ENCODE measurements at regions not wholly inside any gene's neighbourhood (a gene's known extent, or its start where the extent isn't known, plus 50 kb on each side); places are given as distances from the start of the nearest gene placed in this dataset.
"Not testable (repeated sequence)": the region's sequence is repeated elsewhere in the genome, so short reads cannot be mapped to it uniquely, and the experiment has no call there.

GRCh38 chr6:67908379-67908778 lies 726.7 kb upstream of the ADGRB3 start:
- DNase-seq (ENCODE audit: low read depth, low spot score), result no peak

- DNase-seq (ENCODE audit: low read depth, low spot score), result not testable (repeated sequence)
Observed at GRCh38 chr6:67904735-67905134, 730.3 kb upstream of the ADGRB3 start.

- no peak for DNase-seq (ENCODE audit: low read depth, low spot score)
Observed at GRCh38 chr6:67898875-67899274, 736.2 kb upstream of the ADGRB3 start.

GRCh38 chr6:67897998-67898607 lies 737.0 kb upstream of the ADGRB3 start:
- no peak for DNase-seq (ENCODE audit: low read depth, low spot score)

DNA sequence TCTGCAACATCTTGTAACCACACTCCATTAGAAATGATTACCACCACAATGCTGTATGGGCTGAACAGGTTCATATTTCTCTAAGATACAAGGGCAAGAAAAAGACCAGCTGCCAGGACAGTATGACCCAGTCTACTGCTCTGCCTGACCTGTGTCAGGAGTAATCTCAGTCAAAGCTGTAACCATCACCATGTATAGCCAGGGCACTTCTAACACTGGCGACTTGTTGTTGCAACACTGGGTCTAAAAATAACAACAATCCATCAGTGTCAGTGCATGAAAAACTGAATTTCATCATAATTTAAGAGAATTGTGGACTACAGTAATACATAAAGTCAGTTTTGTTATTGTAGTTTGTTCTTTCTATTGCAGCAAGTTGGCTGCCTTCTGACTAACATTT lies 738.6 kb upstream of the ADGRB3 start:
- DNase-seq (ENCODE audit: low read depth, low spot score), result no peak

- no peak for DNase-seq (ENCODE audit: low read depth, low spot score)
Observed at GRCh38 chr6:67889682-67889995, 745.4 kb upstream of the ADGRB3 start.

- DNase-seq (ENCODE audit: low read depth, low spot score), result no peak
Observed at GRCh38 chr6:67888886-67889681, 746.0 kb upstream of the ADGRB3 start.

DNA sequence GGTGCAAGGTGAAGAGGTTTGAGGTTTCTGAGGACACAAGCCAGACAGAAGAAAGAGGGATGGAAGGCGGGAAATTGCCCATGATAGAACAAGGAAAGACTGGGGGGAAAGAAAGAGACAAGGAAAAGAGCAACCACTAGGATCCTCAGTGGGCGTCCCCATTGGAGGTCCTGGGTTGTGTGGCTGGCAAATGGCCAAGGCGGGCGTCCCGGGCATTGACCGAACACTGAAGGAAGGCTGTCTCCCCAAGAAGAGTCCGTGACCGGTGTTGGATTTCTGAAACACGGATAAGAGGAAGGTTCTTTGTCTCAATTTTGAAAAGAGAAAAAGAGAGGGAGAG lies 746.6 kb upstream of the ADGRB3 start:
- no peak for DNase-seq (ENCODE audit: low read depth, low spot score)

- DNase-seq (ENCODE audit: low read depth, low spot score), result no peak
Observed at GRCh38 chr6:67887747-67888545, 747.1 kb upstream of the ADGRB3 start.

DNA sequence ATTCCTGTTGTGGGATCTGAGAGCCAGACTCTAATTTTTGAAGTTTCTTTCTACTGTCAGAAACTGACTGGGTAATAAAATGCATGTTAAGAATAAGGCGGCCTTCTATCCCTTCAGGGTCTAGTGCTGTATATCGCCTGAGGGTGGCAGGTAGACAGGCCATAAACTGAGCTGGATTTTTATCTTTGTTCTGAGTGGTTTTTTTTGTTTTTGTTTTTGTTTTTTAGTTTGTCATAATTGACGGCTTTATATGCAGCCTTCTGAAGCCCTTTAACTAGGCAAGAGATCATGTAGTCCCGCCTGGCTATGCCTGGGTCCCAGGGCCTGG lies 747.7 kb upstream of the ADGRB3 start:
- no peak for DNase-seq (ENCODE audit: low read depth, low spot score)

DNA sequence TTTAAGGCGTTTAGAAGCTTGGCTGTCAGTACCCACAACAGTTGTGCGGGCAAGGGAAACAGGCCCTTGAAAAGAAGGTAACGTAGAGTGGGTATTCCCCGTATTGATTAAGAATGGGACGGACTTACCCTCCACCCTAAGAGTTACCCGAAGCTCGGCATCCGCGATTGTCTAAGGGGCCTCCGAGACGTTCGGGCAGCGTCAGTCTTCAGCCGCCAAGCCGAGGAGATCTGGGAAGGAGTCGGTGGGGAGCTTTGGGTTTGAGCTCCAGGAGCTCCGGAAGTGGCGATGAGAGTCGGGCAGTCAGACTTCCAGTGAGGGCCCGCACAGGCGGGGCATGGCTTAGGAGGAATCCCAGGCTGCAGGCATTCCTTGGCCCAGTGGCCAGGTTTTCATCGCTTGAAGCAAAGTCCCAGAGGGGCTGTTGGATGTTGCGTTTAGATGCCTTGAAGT lies 748.2 kb upstream of the ADGRB3 start:
- DNase-seq (ENCODE audit: low read depth, low spot score), result no peak

GRCh38 chr6:67886036-67886707 lies 748.9 kb upstream of the ADGRB3 start:
- DNase-seq (ENCODE audit: low read depth, low spot score), result no peak

DNA sequence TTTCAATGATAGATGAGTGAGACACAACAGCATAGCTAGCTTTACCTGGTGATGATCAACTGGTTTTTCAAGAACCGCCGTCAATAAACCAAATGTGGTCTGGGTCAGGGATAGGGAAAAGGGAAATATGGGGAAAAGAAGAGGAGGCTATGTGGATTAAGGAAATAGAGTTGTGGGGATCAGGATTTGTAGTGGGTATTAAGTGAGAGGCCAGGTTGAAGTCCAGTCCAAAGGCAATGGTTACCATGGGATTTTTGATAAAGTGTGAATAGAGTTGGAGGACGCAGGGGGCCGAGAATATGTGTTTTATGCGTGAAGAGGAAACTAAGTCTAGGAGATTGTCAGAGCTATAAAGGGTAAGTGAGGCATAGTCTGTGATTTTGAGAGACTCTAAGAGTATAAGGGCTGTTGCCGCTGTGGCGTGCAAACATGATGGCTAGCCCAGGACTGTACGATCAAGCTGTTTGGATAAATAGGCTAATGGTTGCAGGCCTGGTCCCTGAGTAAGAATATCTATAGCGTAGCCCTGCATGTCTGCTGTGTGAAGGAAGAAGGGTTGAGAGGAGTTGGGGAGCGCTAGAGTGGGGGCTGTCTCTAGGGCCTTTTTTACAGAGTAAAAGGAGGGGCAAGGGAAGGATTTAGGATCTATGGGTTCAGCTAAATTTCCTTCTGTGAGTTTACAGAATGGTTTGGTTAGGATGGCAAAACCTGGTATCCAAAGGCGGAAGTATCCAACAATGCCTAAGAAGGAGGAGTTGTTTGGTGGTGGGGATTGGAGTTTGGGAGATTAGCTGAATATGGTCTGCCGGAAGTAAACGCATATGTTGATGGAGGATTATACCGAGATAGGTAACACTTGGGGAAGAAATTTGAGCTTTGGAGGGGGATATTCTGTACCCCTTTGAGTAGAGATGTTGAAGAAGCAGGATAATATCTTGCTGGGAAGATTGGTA lies 749.7 kb upstream of the ADGRB3 start:
- DNase-seq (ENCODE audit: low read depth, low spot score), result no peak

DNA sequence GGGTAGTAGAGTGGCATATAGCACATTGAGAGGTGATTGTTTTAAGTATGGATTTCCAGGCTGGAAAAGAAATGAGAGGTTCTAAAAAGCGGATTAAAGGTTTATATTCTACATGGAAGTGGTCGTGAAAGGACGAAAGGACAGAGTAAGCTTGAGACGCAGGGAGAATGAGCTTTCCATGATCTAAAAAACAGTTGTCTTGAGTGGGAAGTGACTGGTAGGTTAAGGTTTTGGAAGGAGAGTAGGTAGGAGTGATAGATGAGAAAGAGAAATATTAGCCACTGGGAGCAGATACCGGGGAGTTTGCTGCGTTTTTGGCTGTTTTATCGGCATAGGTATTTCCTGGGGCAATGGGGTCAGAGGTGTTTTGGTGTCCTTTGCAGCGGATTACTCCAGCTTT lies 750.6 kb upstream of the ADGRB3 start:
- DNase-seq (ENCODE audit: low read depth, low spot score), result no peak

GRCh38 chr6:67883500-67884366 lies 751.3 kb upstream of the ADGRB3 start:
- DNase-seq (ENCODE audit: low read depth, low spot score), result no peak

DNA sequence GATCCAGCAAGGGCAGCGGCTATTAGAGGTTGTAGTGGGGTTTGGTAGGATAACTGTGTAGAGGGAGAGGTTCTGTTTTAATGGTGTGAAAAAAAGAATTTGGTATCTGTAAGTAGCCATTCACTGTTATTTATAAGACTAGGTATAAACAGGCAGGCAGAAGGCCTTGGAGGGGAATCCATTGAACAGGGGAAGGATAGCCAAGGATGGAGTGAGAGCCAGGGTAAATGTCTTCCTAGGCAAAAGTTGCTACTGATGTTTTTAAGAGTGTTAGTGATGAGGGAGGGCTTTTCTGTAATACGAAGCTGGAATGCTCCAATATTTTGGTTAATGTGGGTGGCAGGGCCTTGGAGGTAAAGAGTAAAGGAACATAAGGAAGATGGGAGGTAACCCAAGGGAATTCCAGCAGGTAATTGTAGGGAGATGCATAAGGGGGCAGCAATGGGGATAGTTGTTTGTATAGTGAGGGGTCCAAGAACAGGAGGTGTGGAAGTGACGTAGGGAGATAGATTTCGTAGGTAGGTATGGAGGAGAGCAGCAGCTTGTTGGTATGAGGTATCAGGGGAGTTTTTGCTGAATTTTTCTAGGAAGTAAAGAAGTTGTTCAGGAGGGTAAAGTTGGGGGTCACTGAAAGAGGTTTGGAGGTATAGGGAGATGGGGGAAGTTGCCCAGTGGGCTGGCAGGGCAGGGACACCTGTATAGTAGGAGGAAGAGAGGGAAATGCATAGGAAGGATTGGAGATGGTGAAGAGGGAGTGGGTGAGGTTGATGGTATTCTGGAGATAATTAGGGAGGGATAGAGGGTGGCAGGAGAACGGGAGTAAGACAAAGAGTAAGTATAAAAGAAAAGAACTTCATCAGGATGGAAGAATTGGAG lies 752.4 kb upstream of the ADGRB3 start:
- DNase-seq (ENCODE audit: low read depth, low spot score), result no peak

DNA sequence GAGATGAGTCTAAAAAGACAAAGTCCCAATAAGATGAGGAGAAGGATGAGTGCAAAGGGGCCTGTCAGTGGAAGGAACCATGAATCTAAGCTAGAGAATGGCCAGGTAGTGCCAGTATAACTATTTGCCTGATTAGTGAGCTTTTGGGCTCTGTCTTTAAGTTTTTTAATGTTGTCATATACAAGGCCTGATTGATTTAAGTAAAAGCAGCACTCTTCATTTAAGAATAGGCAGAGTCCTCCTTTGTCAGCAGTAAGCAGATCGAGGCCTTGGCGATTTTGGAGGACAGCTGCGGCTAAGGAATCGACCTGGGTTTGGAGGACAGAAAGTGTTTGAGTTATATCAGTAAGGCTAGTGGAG lies 753.4 kb upstream of the ADGRB3 start:
- no peak for DNase-seq (ENCODE audit: low read depth, low spot score)

DNA sequence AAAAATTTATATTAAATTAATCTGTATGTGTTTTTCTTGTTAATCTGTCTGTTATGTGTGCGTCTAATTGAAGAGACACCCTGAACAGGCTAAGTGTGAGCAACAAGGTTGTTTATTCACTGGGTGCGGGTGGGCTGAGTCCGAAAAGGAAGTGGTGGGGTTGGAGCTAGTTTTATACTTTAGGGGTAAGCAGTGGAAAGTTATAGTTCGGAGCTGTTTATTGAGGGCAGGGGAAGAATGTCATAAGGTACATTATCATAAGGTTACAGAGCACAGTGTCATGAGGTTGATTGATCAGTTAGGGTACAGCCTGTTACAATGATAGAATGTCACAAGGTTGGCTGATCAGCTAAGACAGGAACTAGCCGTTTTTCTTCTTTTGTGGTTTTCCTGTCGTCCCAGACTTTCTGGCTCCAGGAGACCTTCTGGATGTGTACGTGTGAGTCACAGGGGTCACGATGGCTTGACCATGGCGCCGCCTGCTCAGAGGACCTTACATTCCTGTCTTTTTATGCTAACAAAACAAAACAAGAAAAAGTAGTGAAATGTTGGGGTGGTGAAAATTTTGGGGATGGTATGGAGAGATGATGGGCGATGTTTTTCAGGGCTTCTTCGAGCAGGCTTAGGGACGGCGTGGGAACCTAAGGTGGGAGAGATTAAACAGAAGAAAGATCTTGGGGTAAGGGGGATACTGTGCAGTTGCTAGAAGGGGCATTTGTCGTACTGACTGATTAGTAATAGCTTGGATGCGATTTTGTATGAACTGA lies 754.0 kb upstream of the ADGRB3 start:
- no peak for DNase-seq (ENCODE audit: low read depth, low spot score)

GRCh38 chr6:67880343-67880742 lies 754.7 kb upstream of the ADGRB3 start:
- not testable (repeated sequence) for DNase-seq (ENCODE audit: low read depth, low spot score)
